HepG2 (cell line): ENCODE measurements at regions not wholly inside any gene's neighbourhood (a gene's known extent, or its start where the extent isn't known, plus 50 kb on each side); places are given as distances from the start of the nearest gene placed in this dataset.

Source experiments
- ATAC-seq: fragments of 200-7000 bp; cut with Tn5 transposase; 3 replicates; pipeline ENCODE4 v1.9.1; 2020; ENCODE audit warnings: mild to moderate bottlenecking, moderate library complexity
- BruUV-seq: library from RNA; stranded (reverse); fragments of 400-500 nt; replicated peaks from 2 replicates; lab custom pipeline; 2021; lab: Mats Ljungman, UMichigan
- CTCF ChIA-PET: fragments of 300-600 bp; formaldehyde crosslinking; extraction: SDS; loops from one replicate; lab custom pipeline; 2021; ENCODE audit warnings: low total read pairs, inconsistent platforms, low intra/inter-chr PET ratio; lab: Yijun Ruan, JAX
- POLR2A ChIA-PET: fragments of 350-600 bp; sonication (Branson Sonifier 250); formaldehyde crosslinking; loops from one replicate; lab custom pipeline; 2020; ENCODE audit warnings: antibody characterized with exemption, inconsistent platforms; lab: Yijun Ruan, JAX
- DNase-seq: peaks from one replicate; pipeline ENCODE4 v3.0.0-alpha.2; 2015; ENCODE audit warnings: low spot score
- FAIRE-seq: peaks from 3 replicates; lab custom pipeline; 2011; peaks lifted over from hg19 to GRCh38; lab: Jason Lieb, UNC
- H2AFZ ChIP-seq: one replicate; pipeline ENCODE4 v1.6.1; 2011; ENCODE audit warnings: low read length, inconsistent platforms
- H3K27ac ChIP-seq: fragments of 300-600 bp; 3 replicates; pipeline ENCODE4 v1.8.0; 2011; ENCODE audit warnings: mixed run types, mild to moderate bottlenecking, mixed read lengths, low read length, inconsistent platforms; ENCODE audit not compliant: insufficient read depth; ENCODE audit errors: extremely low read length
- H3K27me3 ChIP-seq, 2 experiments: fragments of 200-600 bp in 1 of 2; 2 replicates in 1 of 2; 3 replicates in 1 of 2; pipeline versions ENCODE4 v1.6.0 to v1.8.0; 2011; ENCODE audit warnings: low read length in 2 of 2, mild to moderate bottlenecking in 2 of 2, moderate library complexity in 2 of 2, inconsistent platforms in 1 of 2; ENCODE audit not compliant: insufficient read depth in 2 of 2, control insufficient read depth in 1 of 2
- H3K36me3 ChIP-seq, 2 experiments: fragments of 200-600 bp in 1 of 2; replicated peaks in 1 of 2; 2 replicates in 1 of 2; 3 replicates in 1 of 2; pipeline versions ENCODE4 v1.5.1 to v1.8.0; 2011; ENCODE audit warnings: low read length in 2 of 2, inconsistent platforms in 1 of 2; ENCODE audit not compliant: insufficient read depth in 2 of 2, control insufficient read depth in 1 of 2
- H3K4me1 ChIP-seq: 2 replicates; pipeline ENCODE4 v1.5.1; 2012; ENCODE audit warnings: low read length, inconsistent platforms; ENCODE audit not compliant: insufficient read depth
- H3K4me2 ChIP-seq: 2 replicates; pipeline ENCODE4 v1.6.0; 2011; ENCODE audit warnings: low read depth, low read length, inconsistent platforms
- H3K4me3 ChIP-seq, 3 experiments: fragments of 200-600 bp in 1 of 3; sonication (generic), shearing (Covaris generic) in 1 of 3; replicated peaks in 1 of 3; 2 replicates each; pipeline ENCODE4 v1.5.1; 2011 to 2016; ENCODE audit warnings: low read length in 3 of 3, inconsistent platforms in 2 of 3, low read depth in 2 of 3, mild to moderate bottlenecking in 2 of 3, control low read depth in 1 of 3, mixed read lengths in 1 of 3; ENCODE audit not compliant: insufficient read depth in 1 of 3
- H3K79me2 ChIP-seq: one replicate; pipeline ENCODE4 v1.6.1; 2011; ENCODE audit warnings: low read length, inconsistent platforms; ENCODE audit not compliant: insufficient read depth
- H3K9ac ChIP-seq: 2 replicates; pipeline ENCODE4 v1.6.0; 2011; ENCODE audit warnings: mild to moderate bottlenecking, low read depth, low read length, inconsistent platforms; ENCODE audit not compliant: insufficient read depth
- H3K9me3 ChIP-seq: 2 replicates; pipeline ENCODE4 v1.5.1; 2012; ENCODE audit warnings: mild to moderate bottlenecking, low read length
- H4K20me1 ChIP-seq: 2 replicates; pipeline ENCODE4 v1.6.0; 2011; ENCODE audit warnings: inconsistent platforms, mild to moderate bottlenecking, low read length, moderate library complexity; ENCODE audit not compliant: insufficient read depth
- CHD4 ChIP-seq: fragments of 200-600 bp; sonication (generic); IDR thresholded peaks from 2 replicates; pipeline ENCODE4 v1.7.0; 2017; ENCODE audit warnings: mild to moderate bottlenecking, low read length, borderline replicate concordance
- ETV6 ChIP-seq: sonication (generic); formaldehyde crosslinking; conservative IDR thresholded peaks from 2 replicates; pipeline ENCODE4 v1.4.0; 2020; ENCODE audit warnings: missing genetic modification reagents
- GTF3A ChIP-seq: sonication (generic); formaldehyde crosslinking; conservative IDR thresholded peaks from 2 replicates; pipeline ENCODE4 v1.4.0; 2020; ENCODE audit warnings: mild to moderate bottlenecking, missing genetic modification reagents
- MTF1 ChIP-seq: sonication (generic); formaldehyde crosslinking; IDR thresholded peaks from 2 replicates; pipeline ENCODE4 v1.5.0; 2020; ENCODE audit warnings: missing genetic modification reagents
- RXRB ChIP-seq: IDR thresholded peaks from 2 replicates; pipeline ENCODE4 v1.6.1; 2016; ENCODE audit warnings: borderline replicate concordance, missing genetic modification reagents, missing compliant biosample characterization
- STAT5B ChIP-seq: sonication (generic); formaldehyde crosslinking; IDR thresholded peaks from 2 replicates; pipeline ENCODE4 v1.4.0; 2020; ENCODE audit warnings: missing genetic modification reagents
- TP53 ChIP-seq: sonication (generic); formaldehyde crosslinking; conservative IDR thresholded peaks from 2 replicates; pipeline ENCODE4 v1.4.0; 2020; ENCODE audit warnings: missing genetic modification reagents
- YY1 ChIP-seq: IDR thresholded peaks from 2 replicates; pipeline ENCODE4 v1.6.1; 2011; ENCODE audit warnings: low read length, low read depth, moderate library complexity, mild to moderate bottlenecking; ENCODE audit not compliant: insufficient read depth, insufficient replicate concordance
- ZBTB38 ChIP-seq: sonication (generic); formaldehyde crosslinking; IDR thresholded peaks from 2 replicates; pipeline ENCODE4 v1.5.1; 2020; ENCODE audit warnings: mild to moderate bottlenecking, missing genetic modification reagents
- ZMAT3 ChIP-seq: sonication (generic); formaldehyde crosslinking; conservative IDR thresholded peaks from 2 replicates; pipeline ENCODE4 v1.7.0; 2021; ENCODE audit warnings: missing genetic modification reagents
- ZNF136 ChIP-seq: sonication (generic); formaldehyde crosslinking; IDR thresholded peaks from 2 replicates; pipeline ENCODE4 v1.8.1; 2022; ENCODE audit warnings: low read depth, mild to moderate bottlenecking, moderate library complexity, missing genetic modification reagents
- ZNF766 ChIP-seq: sonication (generic); formaldehyde crosslinking; IDR thresholded peaks from 2 replicates; pipeline ENCODE4 v1.5.0; 2020; ENCODE audit warnings: missing genetic modification reagents, borderline replicate concordance
- WGBS: methylation state at CpG from one replicate; pipeline ENCODE4 v1.1.6; 2017; ENCODE audit warnings: low lambda C conversion rate; 5-methylcytosine and 5-hydroxymethylcytosine counted together
- in situ Hi-C: cut with HindIII; loops from 2 replicates; pipeline ENCODE4 v1.10.0; 2017; ENCODE audit warnings: low pct_unique_long_range_greater_than_20kb; ENCODE audit not compliant: extremely low pct_ligation_motif_present
- intact Hi-C: fragments of 100-400 bp; cut with micrococcal nuclease; formaldehyde crosslinking; loops from one replicate; pipeline ENCODE4 v1.10.0; 2022; ENCODE audit not compliant: unreplicated experiment
- TF ChIP-seq, protein P1 (sequence below): sonication (generic); formaldehyde crosslinking; IDR thresholded peaks from 2 replicates; pipeline ENCODE4 v1.8.0; 2022; ENCODE audit warnings: mild to moderate bottlenecking, missing genetic modification reagents, borderline replicate concordance
- TF ChIP-seq, protein P2 (sequence below): sonication (generic); formaldehyde crosslinking; IDR thresholded peaks from 2 replicates; pipeline ENCODE4 v1.5.0; 2020; ENCODE audit warnings: missing genetic modification reagents
- TF ChIP-seq, protein P3 (sequence below): sonication (generic); formaldehyde crosslinking; IDR thresholded peaks from 2 replicates; pipeline ENCODE4 v1.4.0; 2020; ENCODE audit warnings: missing genetic modification reagents
- TF ChIP-seq, protein P4 (sequence below): sonication (generic); formaldehyde crosslinking; IDR thresholded peaks from 2 replicates; pipeline ENCODE4 v1.4.0; 2020; ENCODE audit warnings: missing genetic modification reagents
- TF ChIP-seq, protein P5 (sequence below): IDR thresholded peaks from 2 replicates; pipeline ENCODE4 v1.6.1; 2016

DNA sequence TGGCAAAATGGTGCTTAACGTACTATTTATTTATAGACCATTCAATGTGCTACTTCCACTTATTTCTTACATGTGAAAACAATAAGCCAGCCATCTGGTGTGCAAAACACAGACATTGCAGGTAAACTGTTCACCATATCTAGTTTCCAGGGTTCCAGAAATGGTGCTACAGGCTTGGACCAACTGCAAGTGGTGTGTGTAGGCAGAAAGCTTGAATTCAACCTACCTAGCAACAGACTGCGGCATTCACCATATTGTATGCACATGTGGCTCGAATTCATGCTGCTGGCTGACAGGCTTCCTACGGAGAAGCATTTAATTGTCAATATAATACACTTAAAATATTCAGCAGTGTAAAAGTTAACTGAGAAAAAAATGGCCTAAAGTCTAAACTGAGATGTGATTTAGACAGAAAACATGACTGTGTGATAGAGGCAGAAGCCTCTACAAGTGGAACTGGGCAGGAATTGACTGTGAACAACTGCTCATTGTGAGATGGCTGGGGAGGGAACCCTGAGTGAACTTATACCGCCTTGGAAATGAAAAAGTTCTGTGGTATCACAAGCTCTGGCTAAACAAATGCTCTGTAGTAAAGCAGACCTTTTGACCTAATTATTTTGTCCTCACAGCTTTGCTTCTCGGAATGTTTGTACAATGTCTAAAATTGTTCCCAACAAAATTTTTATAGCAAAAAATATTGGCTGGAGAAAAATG, 434.7 kb downstream of the GRIA2 start:
- Histone ChIP-seq H4K20me1 (no peaks in the 10 kb centered on the region), H3K9me3 (no peaks in the 10 kb centered on the region), H3K4me1 (no peaks in the 10 kb centered on the region), H3K27ac (no peak overlapping the region), H3K79me2 (no peaks in the 10 kb centered on the region), H3K4me3 (no peak overlapping the region), H3K36me3 (no peaks in the 10 kb centered on the region), H3K27me3 (no peaks in the 10 kb centered on the region), H3K9ac (no peak overlapping the region), H3K4me2 (no peak overlapping the region), H2AFZ (no peak overlapping the region)
- FAIRE-seq, result no peak
- no peak for DNase-seq
- intact Hi-C loops (loop anchor here (10.0 kb wide), 1 partner anchor 290 kb away; no protein-coding TSS in a partner anchor), in situ Hi-C loops (no loop called here)
- WGBS, result 6% methylated on average over 6 of the region's 6 CpGs
- no peak for ATAC-seq
- TF ChIP-seq ZNF136 (CRISPR knock-in tag), result no peak
- TF ChIP-seq GTF3A (CRISPR knock-in tag), result no peak
- no peak for TF ChIP-seq CHD4
- no peak for TF ChIP-seq MTF1 (CRISPR knock-in tag)
- no peak for TF ChIP-seq YY1
- TF ChIP-seq, protein P1, sequence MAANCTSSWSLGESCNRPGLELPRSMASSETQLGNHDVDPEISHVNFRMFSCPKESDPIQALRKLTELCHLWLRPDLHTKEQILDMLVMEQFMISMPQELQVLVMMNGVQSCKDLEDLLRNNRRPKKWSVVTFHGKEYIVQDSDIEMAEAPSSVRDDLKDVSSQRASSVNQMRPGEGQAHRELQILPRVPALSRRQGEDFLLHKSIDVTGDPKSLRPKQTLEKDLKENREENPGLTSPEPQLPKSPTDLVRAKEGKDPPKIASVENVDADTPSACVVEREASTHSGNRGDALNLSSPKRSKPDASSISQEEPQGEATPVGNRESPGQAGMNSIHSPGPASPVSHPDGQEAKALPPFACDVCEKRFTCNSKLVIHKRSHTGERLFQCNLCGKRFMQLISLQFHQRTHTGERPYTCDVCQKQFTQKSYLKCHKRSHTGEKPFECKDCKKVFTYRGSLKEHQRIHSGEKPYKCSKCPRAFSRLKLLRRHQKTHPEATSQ (CRISPR knock-in tag), result no peak
- no peak for TF ChIP-seq ZBTB38 (CRISPR knock-in tag)
- no peak for TF ChIP-seq ZMAT3 (CRISPR knock-in tag)
- TF ChIP-seq, protein P2, sequence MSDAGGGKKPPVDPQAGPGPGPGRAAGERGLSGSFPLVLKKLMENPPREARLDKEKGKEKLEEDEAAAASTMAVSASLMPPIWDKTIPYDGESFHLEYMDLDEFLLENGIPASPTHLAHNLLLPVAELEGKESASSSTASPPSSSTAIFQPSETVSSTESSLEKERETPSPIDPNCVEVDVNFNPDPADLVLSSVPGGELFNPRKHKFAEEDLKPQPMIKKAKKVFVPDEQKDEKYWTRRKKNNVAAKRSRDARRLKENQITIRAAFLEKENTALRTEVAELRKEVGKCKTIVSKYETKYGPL (CRISPR knock-in tag), result no peak
- no peak for TF ChIP-seq ETV6 (CRISPR knock-in tag)
- TF ChIP-seq, protein P3, sequence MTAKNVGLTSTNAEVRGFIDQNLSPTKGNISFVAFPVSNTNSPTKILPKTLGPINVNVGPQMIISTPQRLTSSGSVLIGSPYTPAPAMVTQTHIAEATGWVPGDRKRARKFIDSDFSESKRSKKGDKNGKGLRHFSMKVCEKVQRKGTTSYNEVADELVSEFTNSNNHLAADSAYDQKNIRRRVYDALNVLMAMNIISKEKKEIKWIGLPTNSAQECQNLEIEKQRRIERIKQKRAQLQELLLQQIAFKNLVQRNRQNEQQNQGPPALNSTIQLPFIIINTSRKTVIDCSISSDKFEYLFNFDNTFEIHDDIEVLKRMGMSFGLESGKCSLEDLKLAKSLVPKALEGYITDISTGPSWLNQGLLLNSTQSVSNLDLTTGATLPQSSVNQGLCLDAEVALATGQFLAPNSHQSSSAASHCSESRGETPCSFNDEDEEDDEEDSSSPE (CRISPR knock-in tag), result no peak
- TF ChIP-seq ZNF766, result no peak
- TF ChIP-seq, protein P4, sequence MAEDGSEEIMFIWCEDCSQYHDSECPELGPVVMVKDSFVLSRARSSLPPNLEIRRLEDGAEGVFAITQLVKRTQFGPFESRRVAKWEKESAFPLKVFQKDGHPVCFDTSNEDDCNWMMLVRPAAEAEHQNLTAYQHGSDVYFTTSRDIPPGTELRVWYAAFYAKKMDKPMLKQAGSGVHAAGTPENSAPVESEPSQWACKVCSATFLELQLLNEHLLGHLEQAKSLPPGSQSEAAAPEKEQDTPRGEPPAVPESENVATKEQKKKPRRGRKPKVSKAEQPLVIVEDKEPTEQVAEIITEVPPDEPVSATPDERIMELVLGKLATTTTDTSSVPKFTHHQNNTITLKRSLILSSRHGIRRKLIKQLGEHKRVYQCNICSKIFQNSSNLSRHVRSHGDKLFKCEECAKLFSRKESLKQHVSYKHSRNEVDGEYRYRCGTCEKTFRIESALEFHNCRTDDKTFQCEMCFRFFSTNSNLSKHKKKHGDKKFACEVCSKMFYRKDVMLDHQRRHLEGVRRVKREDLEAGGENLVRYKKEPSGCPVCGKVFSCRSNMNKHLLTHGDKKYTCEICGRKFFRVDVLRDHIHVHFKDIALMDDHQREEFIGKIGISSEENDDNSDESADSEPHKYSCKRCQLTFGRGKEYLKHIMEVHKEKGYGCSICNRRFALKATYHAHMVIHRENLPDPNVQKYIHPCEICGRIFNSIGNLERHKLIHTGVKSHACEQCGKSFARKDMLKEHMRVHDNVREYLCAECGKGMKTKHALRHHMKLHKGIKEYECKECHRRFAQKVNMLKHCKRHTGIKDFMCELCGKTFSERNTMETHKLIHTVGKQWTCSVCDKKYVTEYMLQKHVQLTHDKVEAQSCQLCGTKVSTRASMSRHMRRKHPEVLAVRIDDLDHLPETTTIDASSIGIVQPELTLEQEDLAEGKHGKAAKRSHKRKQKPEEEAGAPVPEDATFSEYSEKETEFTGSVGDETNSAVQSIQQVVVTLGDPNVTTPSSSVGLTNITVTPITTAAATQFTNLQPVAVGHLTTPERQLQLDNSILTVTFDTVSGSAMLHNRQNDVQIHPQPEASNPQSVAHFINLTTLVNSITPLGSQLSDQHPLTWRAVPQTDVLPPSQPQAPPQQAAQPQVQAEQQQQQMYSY (CRISPR knock-in tag), result no peak
- TF ChIP-seq, protein P5, sequence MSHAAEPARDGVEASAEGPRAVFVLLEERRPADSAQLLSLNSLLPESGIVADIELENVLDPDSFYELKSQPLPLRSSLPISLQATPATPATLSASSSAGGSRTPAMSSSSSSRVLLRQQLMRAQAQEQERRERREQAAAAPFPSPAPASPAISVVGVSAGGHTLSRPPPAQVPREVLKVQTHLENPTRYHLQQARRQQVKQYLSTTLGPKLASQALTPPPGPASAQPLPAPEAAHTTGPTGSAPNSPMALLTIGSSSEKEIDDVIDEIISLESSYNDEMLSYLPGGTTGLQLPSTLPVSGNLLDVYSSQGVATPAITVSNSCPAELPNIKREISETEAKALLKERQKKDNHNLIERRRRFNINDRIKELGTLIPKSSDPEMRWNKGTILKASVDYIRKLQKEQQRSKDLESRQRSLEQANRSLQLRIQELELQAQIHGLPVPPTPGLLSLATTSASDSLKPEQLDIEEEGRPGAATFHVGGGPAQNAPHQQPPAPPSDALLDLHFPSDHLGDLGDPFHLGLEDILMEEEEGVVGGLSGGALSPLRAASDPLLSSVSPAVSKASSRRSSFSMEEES, result no peak
- no peak for TF ChIP-seq STAT5B (CRISPR knock-in tag)
- no peak for TF ChIP-seq TP53 (CRISPR knock-in tag)
- no peak for TF ChIP-seq RXRB (CRISPR knock-in tag)
- BruUV-seq, result no TSS peak
- ChIA-PET CTCF (no interaction called here), POLR2A (no interaction called here)
